HG03108 (cell line): ENCODE measurements at regions not wholly inside any gene's neighbourhood (a gene's known extent, or its start where the extent isn't known, plus 50 kb on each side); places are given as distances from the start of the nearest gene placed in this dataset.
"Not testable (repeated sequence)": the region's sequence is repeated elsewhere in the genome, so short reads cannot be mapped to it uniquely, and the experiment has no call there.

Experiments used
- ATAC-seq: cut with Tn5 transposase; IDR thresholded peaks from one replicate; pipeline ENCODE4 v1.9.1; 2021; ENCODE audit warnings: moderate library complexity; ENCODE audit not compliant: unreplicated experiment

GRCh38 chr6:81925201-81925600 is 172.7 kb upstream of the TENT5A start:
- ATAC-seq: no peak

GRCh38 chr6:81909981-81910900 is 157.8 kb upstream of the TENT5A start:
- ATAC-seq: no peak

GRCh38 chr6:81909162-81909561 is 156.7 kb upstream of the TENT5A start:
- no peak for ATAC-seq

- ATAC-seq: no peak
Measured at GRCh38 chr6:81906709-81907204, 154.3 kb upstream of the TENT5A start.

DNA sequence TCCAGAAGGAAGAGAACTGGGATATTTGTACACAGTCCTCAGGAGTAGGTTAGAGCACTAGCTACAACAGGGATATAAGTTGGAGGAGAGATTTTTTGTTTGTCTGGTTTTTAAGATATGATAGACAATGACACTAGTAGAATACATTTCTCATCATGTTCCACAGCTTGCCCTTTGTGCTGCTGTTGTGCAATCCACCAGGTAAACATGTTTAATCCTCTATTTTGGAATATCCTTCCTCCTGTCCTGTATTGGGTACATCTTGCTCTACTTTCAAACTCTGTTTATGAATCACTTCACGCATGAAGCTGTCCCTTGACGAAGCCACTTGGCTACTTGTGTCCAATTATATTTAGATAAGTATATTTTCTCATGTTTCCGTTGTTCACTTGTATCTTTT is 153.6 kb upstream of the TENT5A start:
- ATAC-seq: no peak

DNA sequence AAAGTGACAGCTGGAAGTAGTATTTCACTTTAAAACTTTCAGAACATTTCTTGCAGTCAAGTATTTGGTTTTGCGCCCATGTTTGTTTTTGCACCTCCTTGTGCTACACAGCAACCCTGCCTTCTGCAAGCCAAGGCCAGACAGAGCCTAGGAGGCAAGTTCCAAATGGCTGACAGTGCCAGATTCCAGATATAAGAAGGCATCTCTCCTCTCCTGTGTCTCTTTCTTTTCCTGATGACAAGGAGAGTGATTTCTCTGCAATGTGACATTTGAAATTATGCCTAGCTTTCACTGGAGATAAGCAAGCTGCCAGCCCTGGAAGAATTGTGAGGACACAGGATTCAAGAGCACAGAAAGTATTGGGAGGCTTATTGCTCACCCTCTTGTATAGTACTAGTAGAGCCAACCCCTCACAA is 149.1 kb upstream of the TENT5A start:
- no peak for ATAC-seq

- peak; percentile 63 for ATAC-seq
Measured at GRCh38 chr6:81900616-81901015, 148.1 kb upstream of the TENT5A start.

GRCh38 chr6:81897793-81898192 is 145.3 kb upstream of the TENT5A start:
- no peak for ATAC-seq

GRCh38 chr6:81896525-81897503 is 144.3 kb upstream of the TENT5A start:
- ATAC-seq: no peak

DNA sequence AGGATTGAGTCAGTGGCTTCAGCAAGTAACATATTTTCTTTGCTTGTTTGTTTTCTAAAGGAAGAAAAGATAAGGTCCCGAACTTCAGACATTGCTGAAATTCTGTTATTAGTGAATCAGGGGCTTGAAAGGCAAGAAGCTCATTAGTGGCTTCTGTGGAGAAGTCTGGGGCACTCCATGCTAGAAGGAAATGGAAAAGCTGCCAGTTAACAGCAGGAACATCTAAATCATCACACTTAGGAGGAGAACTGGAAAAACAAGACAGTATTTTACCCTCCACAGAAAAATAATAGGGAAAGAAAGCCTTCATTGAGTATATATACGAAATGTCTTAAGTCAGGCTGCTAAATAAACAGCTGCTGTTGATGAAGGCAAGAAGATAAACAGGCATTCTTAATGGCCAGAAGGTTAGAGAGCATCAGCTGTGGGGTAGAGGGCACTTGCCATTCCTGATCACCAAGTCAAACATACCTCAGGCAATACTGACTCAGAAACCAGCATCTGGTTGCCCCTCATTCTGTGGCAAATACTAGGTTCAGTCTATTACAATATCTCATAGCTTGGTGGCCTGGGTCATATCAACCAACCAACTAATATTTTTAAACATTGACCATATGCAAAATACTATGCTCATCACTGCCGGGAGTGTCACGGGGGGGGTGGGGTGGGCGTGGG is 143.2 kb upstream of the TENT5A start:
- ATAC-seq: no peak

- ATAC-seq: no peak
Measured at GRCh38 chr6:81894788-81895271, 142.3 kb upstream of the TENT5A start.

DNA sequence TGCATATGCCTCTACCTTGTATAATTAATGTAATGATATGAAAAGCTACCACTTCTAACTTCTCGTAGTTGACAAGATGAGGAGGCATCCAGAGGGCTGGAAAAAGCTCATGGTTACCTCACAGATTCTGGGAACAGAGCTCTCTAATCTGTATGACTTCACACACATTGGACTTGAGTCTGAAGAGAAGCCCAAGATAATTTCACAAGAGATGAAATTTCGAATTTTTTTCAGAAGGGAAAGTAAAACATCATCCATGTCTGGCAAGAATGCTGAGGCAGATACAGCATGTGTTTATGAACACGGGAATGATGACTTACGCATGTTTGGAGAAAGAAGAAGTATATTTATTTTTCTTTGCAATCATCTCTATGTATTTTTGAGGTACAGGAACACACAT is 141.8 kb upstream of the TENT5A start:
- ATAC-seq: no peak

GRCh38 chr6:81892891-81893290 is 140.4 kb upstream of the TENT5A start:
- ATAC-seq: no peak

GRCh38 chr6:81891874-81892273 is 139.4 kb upstream of the TENT5A start:
- ATAC-seq: no peak

DNA sequence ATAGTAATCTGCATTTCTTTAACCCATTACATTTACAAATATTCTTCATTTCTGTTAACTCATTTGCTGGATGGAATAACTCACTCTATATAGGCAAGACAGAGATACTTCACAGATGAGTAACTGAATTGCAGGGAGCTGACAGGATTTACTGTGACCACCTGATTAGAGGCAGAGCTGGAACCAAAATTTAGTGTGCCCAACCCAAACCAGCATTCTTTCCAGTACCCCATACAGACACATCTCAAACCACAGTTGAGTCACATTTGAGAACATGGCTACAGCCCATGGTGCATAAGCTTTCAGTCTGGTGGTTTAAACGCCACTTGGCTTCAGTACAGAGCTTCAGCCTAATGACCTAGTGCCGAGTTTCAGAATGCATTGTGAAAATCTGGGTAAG is 138.4 kb upstream of the TENT5A start:
- ATAC-seq: no peak

GRCh38 chr6:81889377-81890053 is 137.0 kb upstream of the TENT5A start:
- no peak for ATAC-seq

DNA sequence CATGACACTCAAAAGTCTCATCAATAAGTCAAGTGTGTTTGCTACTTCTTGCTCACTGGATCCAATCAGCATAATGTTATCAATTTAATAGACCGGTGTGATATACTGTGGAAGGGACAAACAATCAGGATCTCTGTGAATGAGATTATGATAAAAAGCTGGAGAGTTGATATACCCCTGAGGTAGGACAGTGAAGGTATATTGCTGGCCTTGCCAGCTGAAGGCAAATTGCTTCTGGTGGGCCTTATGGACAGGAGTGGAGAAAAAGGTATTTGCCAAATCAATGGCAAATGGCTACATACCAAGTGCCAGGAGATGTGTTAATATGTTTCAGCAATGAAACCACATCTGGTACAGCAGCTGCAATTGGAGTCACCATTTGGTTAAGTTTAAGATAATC is 134.4 kb upstream of the TENT5A start:
- ATAC-seq: not testable (repeated sequence)

- no peak for ATAC-seq
Measured at GRCh38 chr6:81886157-81886556, 133.7 kb upstream of the TENT5A start.

DNA sequence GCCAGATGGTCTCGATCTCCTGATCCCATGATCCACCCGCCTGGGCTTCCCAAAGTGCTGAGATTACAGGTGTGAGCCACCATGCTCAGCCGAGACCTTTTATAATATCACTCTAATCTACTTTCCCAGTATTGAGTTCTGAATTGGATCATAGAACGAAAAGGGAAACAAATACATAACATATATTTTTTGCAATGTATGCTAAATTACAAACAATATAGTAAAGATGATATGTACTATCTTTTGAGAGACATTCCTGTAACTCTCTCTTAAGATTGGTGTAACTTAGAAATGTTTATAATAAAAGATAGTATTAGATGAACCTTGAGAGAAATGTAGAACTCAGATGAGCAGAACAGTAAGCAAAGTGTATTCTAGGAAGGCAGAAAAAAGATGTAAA is 129.2 kb upstream of the TENT5A start:
- no peak for ATAC-seq

DNA sequence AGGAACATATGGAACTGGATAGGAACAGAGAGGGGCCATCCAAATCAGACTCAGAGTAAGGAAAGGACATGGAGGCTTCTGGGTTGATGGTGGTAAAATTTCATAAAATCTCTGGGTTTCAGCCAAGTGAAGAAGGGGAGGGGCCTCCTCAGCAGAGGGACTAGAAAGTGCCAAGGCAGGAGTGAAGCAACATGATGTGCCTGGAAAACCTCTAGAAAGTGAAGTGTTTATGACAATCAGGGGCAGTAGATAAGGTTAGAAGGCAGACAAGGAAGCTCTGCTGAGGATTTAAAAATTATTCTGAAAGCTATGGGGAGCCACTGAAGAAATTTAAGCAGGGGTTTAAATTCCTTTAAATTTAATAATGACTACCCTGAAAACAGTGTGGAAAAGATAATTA is 126.0 kb upstream of the TENT5A start:
- no peak for ATAC-seq
